Adrenal gland (tissue), 5 donors: ENCODE measurements at regions not wholly inside any gene's neighbourhood (a gene's known extent, or its start where the extent isn't known, plus 50 kb on each side); places are given as distances from the start of the nearest gene placed in this dataset.

ENCODE experiments used
- CTCF ChIP-seq, 6 experiments: fragments of 450-650 bp in 4 of 6; fragments of 200-600 bp in 2 of 6; sonication (generic) in 1 of 6; IDR thresholded peaks; 1 replicate in 5 of 6; 2 replicates in 1 of 6; pipeline versions ENCODE4 v1.5.1 to v1.8.0; 2016 to 2021; ENCODE audit warnings: antibody characterized with exemption in 6 of 6, mild to moderate bottlenecking in 2 of 6, moderate library complexity in 1 of 6
- POLR2A ChIP-seq, 2 donors: fragments of 450-650 bp; IDR thresholded peaks; one replicate each; pipeline ENCODE4 v1.6.1; 2017; ENCODE audit warnings: antibody characterized with exemption in 2 of 2, mild to moderate bottlenecking in 2 of 2, moderate library complexity in 1 of 2
- donor health status: DM: no; HTN: no; CAD: no.

- TF ChIP-seq CTCF (IDR thresholded peaks at IDR 0.05) (no peak), POLR2A (IDR thresholded peaks at IDR 0.05) (no peak)
These were observed 548.5 kb upstream of the SOX9 start for GRCh38 chr17:71572343-71572742.
